ENCODE measurements at regions not wholly inside any gene's neighbourhood (a gene's known extent, or its start where the extent isn't known, plus 50 kb on each side); places are given as distances from the start of the nearest gene placed in this dataset.

GRCh38 chr3:30980993-30981392 is 86.5 kb upstream of the GADL1 start:
- no peak overlapping the region for H2AFZ ChIP-seq (ENCODE audit: low read depth, low read length)
- H3K27me3 ChIP-seq (ENCODE audit: insufficient read depth, low read length) = no peaks in the 10 kb centered on the region
- no peaks in the 10 kb centered on the region for H3K36me3 ChIP-seq (ENCODE audit: insufficient read depth, low read length)
- no peak overlapping the region for H3K4me3 ChIP-seq (ENCODE audit: low read length)
- H3K9me3 ChIP-seq (ENCODE audit: low read length) = no peaks in the 10 kb centered on the region
- H3K4me1 ChIP-seq (ENCODE audit: insufficient read depth, low read length) = no peaks in the 10 kb centered on the region

- Histone ChIP-seq H3K36me3 (ENCODE audit: insufficient read depth, low read length) (no peaks in the 10 kb centered on the region), H3K4me1 (ENCODE audit: insufficient read depth, low read length) (no peaks in the 10 kb centered on the region), H3K9me3 (ENCODE audit: low read length) (no peaks in the 10 kb centered on the region), H2AFZ (ENCODE audit: low read depth, low read length) (no peak overlapping the region), H3K4me3 (ENCODE audit: low read length) (no peak overlapping the region), H3K27me3 (ENCODE audit: insufficient read depth, low read length) (no peaks in the 10 kb centered on the region)
Measured at GRCh38 chr3:30982416-30983075, 88.1 kb upstream of the GADL1 start.

- Histone ChIP-seq H3K9me3 (ENCODE audit: low read length) (no peaks in the 10 kb centered on the region), H3K4me3 (ENCODE audit: low read length) (no peak overlapping the region), H3K27me3 (ENCODE audit: insufficient read depth, low read length) (no peaks in the 10 kb centered on the region), H3K36me3 (ENCODE audit: insufficient read depth, low read length) (no peaks in the 10 kb centered on the region), H3K4me1 (ENCODE audit: insufficient read depth, low read length) (no peaks in the 10 kb centered on the region), H2AFZ (ENCODE audit: low read depth, low read length) (no peak overlapping the region)
Measured at GRCh38 chr3:30984855-30985749, 90.6 kb upstream of the GADL1 start.

GRCh38 chr3:30986551-30986950 is 92.1 kb upstream of the GADL1 start:
- no peaks in the 10 kb centered on the region for H3K27me3 ChIP-seq (ENCODE audit: insufficient read depth, low read length)
- H2AFZ ChIP-seq (ENCODE audit: low read depth, low read length) = no peak overlapping the region
- no peaks in the 10 kb centered on the region for H3K36me3 ChIP-seq (ENCODE audit: insufficient read depth, low read length)
- no peaks in the 10 kb centered on the region for H3K4me1 ChIP-seq (ENCODE audit: insufficient read depth, low read length)
- no peaks in the 10 kb centered on the region for H3K9me3 ChIP-seq (ENCODE audit: low read length)
- H3K4me3 ChIP-seq (ENCODE audit: low read length) = no peak overlapping the region

- Histone ChIP-seq H3K36me3 (ENCODE audit: insufficient read depth, low read length) (no peaks in the 10 kb centered on the region), H3K4me1 (ENCODE audit: insufficient read depth, low read length) (no peaks in the 10 kb centered on the region), H3K4me3 (ENCODE audit: low read length) (no peak overlapping the region), H3K9me3 (ENCODE audit: low read length) (no peaks in the 10 kb centered on the region), H3K27me3 (ENCODE audit: insufficient read depth, low read length) (no peaks in the 10 kb centered on the region), H2AFZ (ENCODE audit: low read depth, low read length) (no peak overlapping the region)
Measured at GRCh38 chr3:30988769-30989168, 94.3 kb upstream of the GADL1 start.

GRCh38 chr3:30989276-30990030 is 95.0 kb upstream of the GADL1 start:
- Histone ChIP-seq H3K4me3 (ENCODE audit: low read length) (no peak overlapping the region), H3K9me3 (ENCODE audit: low read length) (no peaks in the 10 kb centered on the region), H3K36me3 (ENCODE audit: insufficient read depth, low read length) (no peaks in the 10 kb centered on the region), H3K4me1 (ENCODE audit: insufficient read depth, low read length) (no peaks in the 10 kb centered on the region), H3K27me3 (ENCODE audit: insufficient read depth, low read length) (no peaks in the 10 kb centered on the region), H2AFZ (ENCODE audit: low read depth, low read length) (no peak overlapping the region)

- H3K4me3 ChIP-seq (ENCODE audit: low read length) = no peak overlapping the region
- H3K36me3 ChIP-seq (ENCODE audit: insufficient read depth, low read length) = no peaks in the 10 kb centered on the region
- no peaks in the 10 kb centered on the region for H3K27me3 ChIP-seq (ENCODE audit: insufficient read depth, low read length)
- no peaks in the 10 kb centered on the region for H3K9me3 ChIP-seq (ENCODE audit: low read length)
- no peaks in the 10 kb centered on the region for H3K4me1 ChIP-seq (ENCODE audit: insufficient read depth, low read length)
- no peak overlapping the region for H2AFZ ChIP-seq (ENCODE audit: low read depth, low read length)
Measured at GRCh38 chr3:30996467-30996866, 102.0 kb upstream of the GADL1 start.

GRCh38 chr3:31002730-31003129 is 108.3 kb upstream of the GADL1 start:
- no peaks in the 10 kb centered on the region for H3K36me3 ChIP-seq (ENCODE audit: insufficient read depth, low read length)
- no peaks in the 10 kb centered on the region for H3K27me3 ChIP-seq (ENCODE audit: insufficient read depth, low read length)
- H3K4me3 ChIP-seq (ENCODE audit: low read length) = no peak overlapping the region
- no peak overlapping the region for H2AFZ ChIP-seq (ENCODE audit: low read depth, low read length)
- no peaks in the 10 kb centered on the region for H3K9me3 ChIP-seq (ENCODE audit: low read length)
- H3K4me1 ChIP-seq (ENCODE audit: insufficient read depth, low read length) = no peaks in the 10 kb centered on the region

GRCh38 chr3:31004025-31004678 is 109.7 kb upstream of the GADL1 start:
- Histone ChIP-seq H3K27me3 (ENCODE audit: insufficient read depth, low read length) (no peaks in the 10 kb centered on the region), H2AFZ (ENCODE audit: low read depth, low read length) (no peak overlapping the region), H3K36me3 (ENCODE audit: insufficient read depth, low read length) (no peaks in the 10 kb centered on the region), H3K4me1 (ENCODE audit: insufficient read depth, low read length) (no peaks in the 10 kb centered on the region), H3K4me3 (ENCODE audit: low read length) (no peak overlapping the region), H3K9me3 (ENCODE audit: low read length) (no peaks in the 10 kb centered on the region)

- H3K4me3 ChIP-seq (ENCODE audit: low read length) = no peak overlapping the region
- no peaks in the 10 kb centered on the region for H3K36me3 ChIP-seq (ENCODE audit: insufficient read depth, low read length)
- H3K9me3 ChIP-seq (ENCODE audit: low read length) = no peaks in the 10 kb centered on the region
- no peaks in the 10 kb centered on the region for H3K27me3 ChIP-seq (ENCODE audit: insufficient read depth, low read length)
- peaks cover 6% of the 10 kb centered on the region for H3K4me1 ChIP-seq (ENCODE audit: insufficient read depth, low read length)
- H2AFZ ChIP-seq (ENCODE audit: low read depth, low read length) = no peak overlapping the region
Measured at GRCh38 chr3:31008994-31009393, 114.5 kb upstream of the GADL1 start.

- H3K4me3 ChIP-seq (ENCODE audit: low read length) = no peak overlapping the region
- H3K4me1 ChIP-seq (ENCODE audit: insufficient read depth, low read length) = peaks cover 6% of the 10 kb centered on the region
- no peak overlapping the region for H2AFZ ChIP-seq (ENCODE audit: low read depth, low read length)
- H3K36me3 ChIP-seq (ENCODE audit: insufficient read depth, low read length) = no peaks in the 10 kb centered on the region
- no peaks in the 10 kb centered on the region for H3K9me3 ChIP-seq (ENCODE audit: low read length)
- H3K27me3 ChIP-seq (ENCODE audit: insufficient read depth, low read length) = no peaks in the 10 kb centered on the region
Measured at GRCh38 chr3:31009881-31010280, 115.4 kb upstream of the GADL1 start.

- H3K9me3 ChIP-seq (ENCODE audit: low read length) = no peaks in the 10 kb centered on the region
- no peaks in the 10 kb centered on the region for H3K27me3 ChIP-seq (ENCODE audit: insufficient read depth, low read length)
- peaks cover 6% of the 10 kb centered on the region for H3K4me1 ChIP-seq (ENCODE audit: insufficient read depth, low read length)
- no peak overlapping the region for H2AFZ ChIP-seq (ENCODE audit: low read depth, low read length)
- H3K4me3 ChIP-seq (ENCODE audit: low read length) = no peak overlapping the region
- no peaks in the 10 kb centered on the region for H3K36me3 ChIP-seq (ENCODE audit: insufficient read depth, low read length)
Measured at GRCh38 chr3:31010491-31010890, 116.0 kb upstream of the GADL1 start.

GRCh38 chr3:31011380-31011779 is 116.9 kb upstream of the GADL1 start:
- Histone ChIP-seq H3K4me1 (ENCODE audit: insufficient read depth, low read length) (peaks cover 6% of the 10 kb centered on the region), H3K9me3 (ENCODE audit: low read length) (no peaks in the 10 kb centered on the region), H2AFZ (ENCODE audit: low read depth, low read length) (no peak overlapping the region), H3K36me3 (ENCODE audit: insufficient read depth, low read length) (no peaks in the 10 kb centered on the region), H3K27me3 (ENCODE audit: insufficient read depth, low read length) (no peaks in the 10 kb centered on the region), H3K4me3 (ENCODE audit: low read length) (no peak overlapping the region)

Measured in neuron (in vitro differentiated cells).